ENCODE measurements at regions not wholly inside any gene's neighbourhood (a gene's known extent, or its start where the extent isn't known, plus 50 kb on each side); places are given as distances from the start of the nearest gene placed in this dataset.

DNA sequence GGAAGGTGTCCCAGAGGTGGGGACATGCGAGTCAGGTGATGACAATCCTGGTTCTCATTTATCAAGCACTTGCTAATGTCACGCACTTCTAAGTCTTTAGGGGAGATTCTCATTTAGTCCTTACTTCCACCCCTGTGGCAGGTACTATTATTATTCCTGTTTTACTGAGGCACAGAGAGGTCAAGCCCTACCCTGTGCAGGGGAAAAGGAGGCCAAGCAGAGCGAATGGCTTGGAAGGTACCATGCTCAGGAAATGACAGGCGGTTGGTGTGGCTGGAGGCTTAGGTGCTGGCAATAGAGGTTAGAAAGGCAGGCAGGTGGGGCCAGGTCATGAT lies 268.9 kb downstream of the UACA start:
- no peak for TF ChIP-seq POLR2A (IDR thresholded peaks at IDR 0.05)
- TF ChIP-seq, protein P1, sequence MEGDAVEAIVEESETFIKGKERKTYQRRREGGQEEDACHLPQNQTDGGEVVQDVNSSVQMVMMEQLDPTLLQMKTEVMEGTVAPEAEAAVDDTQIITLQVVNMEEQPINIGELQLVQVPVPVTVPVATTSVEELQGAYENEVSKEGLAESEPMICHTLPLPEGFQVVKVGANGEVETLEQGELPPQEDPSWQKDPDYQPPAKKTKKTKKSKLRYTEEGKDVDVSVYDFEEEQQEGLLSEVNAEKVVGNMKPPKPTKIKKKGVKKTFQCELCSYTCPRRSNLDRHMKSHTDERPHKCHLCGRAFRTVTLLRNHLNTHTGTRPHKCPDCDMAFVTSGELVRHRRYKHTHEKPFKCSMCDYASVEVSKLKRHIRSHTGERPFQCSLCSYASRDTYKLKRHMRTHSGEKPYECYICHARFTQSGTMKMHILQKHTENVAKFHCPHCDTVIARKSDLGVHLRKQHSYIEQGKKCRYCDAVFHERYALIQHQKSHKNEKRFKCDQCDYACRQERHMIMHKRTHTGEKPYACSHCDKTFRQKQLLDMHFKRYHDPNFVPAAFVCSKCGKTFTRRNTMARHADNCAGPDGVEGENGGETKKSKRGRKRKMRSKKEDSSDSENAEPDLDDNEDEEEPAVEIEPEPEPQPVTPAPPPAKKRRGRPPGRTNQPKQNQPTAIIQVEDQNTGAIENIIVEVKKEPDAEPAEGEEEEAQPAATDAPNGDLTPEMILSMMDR (IDR thresholded peaks at IDR 0.05) = no peak
